GM21619 (cell line): ENCODE measurements at regions not wholly inside any gene's neighbourhood (a gene's known extent, or its start where the extent isn't known, plus 50 kb on each side); places are given as distances from the start of the nearest gene placed in this dataset.
"Not testable (repeated sequence)": the region's sequence is repeated elsewhere in the genome, so short reads cannot be mapped to it uniquely, and the experiment has no call there.

ENCODE experiments used
- ATAC-seq: cut with Tn5 transposase; IDR thresholded peaks from one replicate; pipeline ENCODE4 v1.9.1; 2021; ENCODE audit not compliant: unreplicated experiment

GRCh38 chr4:111115881-111116280 is 493.0 kb upstream of the PITX2 start:
- no peak for ATAC-seq

DNA sequence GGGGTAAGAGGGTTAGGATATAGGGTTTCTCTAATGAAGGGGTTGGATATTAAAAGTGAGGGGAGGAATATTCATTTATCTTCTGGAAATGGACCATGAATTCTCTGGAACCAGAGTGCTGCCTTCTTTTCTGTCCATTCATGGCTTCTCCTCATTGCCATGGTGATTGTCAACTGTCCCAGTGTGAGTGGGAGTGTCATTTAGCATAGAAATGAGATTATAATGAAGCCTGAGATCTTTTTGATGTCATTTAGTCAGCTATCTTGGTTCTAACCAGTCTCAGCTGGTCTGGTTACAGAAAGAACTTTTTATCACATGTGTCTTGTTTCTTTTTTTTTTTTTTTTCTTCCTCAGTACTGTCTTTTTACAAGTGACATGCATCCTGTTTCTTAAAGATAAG is 497.3 kb upstream of the PITX2 start:
- ATAC-seq = no peak

GRCh38 chr4:111126340-111126739 is 503.5 kb upstream of the PITX2 start:
- ATAC-seq = no peak

- ATAC-seq = no peak
These were observed 505.0 kb upstream of the PITX2 start for GRCh38 chr4:111127841-111128240.

GRCh38 chr4:111128327-111128726 is 505.4 kb upstream of the PITX2 start:
- ATAC-seq = no peak

GRCh38 chr4:111136438-111136837 is 513.6 kb upstream of the PITX2 start:
- ATAC-seq = no peak

DNA sequence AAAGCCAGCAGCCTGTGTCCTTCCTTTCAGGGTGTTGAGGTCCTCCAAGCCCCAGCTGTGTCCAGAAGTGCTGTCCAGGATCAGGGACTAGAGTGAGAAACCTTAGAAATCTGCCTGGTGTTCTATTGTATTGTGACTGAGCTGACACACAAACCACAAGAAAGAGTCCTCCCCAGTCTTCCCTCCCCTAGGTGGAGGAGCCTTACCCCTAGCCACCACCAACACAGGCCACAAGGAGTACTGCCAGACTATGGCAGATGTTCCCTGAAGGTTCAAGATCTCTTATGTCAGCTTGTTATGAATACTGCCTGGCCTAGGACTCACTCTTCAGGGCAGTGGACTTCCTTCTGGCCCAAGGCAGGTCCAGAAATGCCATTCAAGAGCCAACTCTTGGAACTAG is 514.1 kb upstream of the PITX2 start:
- no peak for ATAC-seq

DNA sequence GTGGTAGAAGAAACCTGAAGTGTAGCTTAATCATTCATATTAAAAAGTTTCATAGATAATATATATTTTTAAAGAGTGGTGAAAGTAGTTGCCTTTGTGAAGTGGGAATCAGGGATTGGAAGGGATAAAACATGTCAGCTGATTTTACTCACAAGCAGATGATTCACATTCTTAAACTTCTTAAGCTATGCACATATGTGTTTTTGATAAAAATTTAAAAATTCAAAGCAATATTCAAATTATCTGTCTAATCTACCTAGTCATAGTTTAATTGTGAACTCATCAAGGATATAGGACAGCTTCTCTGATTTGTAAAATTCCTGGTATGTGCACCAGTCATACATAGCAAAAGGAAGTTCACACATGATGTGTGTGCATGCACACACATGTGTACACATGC is 520.6 kb upstream of the PITX2 start:
- no peak for ATAC-seq

- ATAC-seq = no peak
These were observed 532.1 kb upstream of the PITX2 start for GRCh38 chr4:111154934-111155333.

DNA sequence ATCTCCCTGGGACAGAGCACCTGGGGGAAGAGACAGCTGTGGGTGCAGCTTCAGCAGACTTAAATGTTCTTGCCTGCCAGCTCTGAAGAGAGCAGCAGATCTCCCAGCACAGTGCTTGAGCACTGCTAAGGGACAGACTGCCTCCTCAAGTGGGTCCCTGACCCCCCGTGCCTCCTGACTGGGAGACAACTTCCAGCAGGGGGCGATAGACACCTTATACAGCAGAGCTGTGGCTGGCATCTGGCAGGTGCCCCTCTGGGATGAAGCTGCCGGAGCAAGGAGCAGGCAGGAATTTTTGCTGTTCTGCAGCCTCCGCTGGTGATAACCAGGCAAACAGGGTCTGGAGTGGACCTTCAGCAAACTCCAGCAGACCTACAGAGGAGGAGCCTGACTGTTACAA is 541.7 kb upstream of the PITX2 start:
- ATAC-seq = not testable (repeated sequence)

DNA sequence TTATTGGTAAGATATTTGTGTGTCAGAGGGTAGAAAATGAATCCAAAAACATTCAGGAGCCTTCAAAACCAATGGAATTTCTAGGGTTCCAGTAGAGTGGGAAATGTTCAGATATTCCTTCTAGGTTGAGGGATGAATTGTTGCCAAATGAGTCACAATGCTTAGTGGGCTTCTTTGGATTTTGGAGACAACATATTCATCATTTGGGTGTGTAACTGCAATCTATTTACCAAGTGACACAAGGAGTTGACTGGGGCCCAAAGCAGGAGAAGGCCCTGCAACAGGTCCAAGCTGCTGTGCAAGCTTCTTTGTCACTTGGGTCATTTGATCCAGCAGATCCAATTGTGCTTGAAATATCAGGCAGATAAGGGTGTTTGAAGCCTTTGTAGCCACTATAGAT is 551.5 kb upstream of the PITX2 start:
- no peak for ATAC-seq

- no peak for ATAC-seq
These were observed 555.4 kb upstream of the PITX2 start for GRCh38 chr4:111178231-111178630.

- no peak for ATAC-seq
These were observed 564.2 kb upstream of the PITX2 start for GRCh38 chr4:111187108-111187507.

DNA sequence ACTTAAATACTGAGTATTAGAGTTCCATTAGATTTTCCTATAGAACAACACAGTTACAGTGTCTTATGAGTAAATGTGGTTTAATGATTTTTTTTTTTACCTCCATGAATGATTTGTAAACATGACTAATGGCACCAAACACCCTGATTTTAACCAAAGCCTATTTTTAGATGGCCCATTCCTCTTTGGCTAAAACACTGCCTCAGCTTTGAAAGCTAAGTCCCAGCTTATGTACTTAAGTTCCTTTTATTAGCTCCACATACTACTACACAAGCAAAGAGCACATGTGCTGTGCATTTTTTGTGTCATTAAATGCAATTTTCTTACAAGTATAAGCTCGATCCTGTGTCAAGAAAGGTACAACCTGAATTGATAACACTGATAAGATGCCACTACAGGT is 575.6 kb upstream of the PITX2 start:
- no peak for ATAC-seq

GRCh38 chr4:111204797-111205196 is 581.9 kb upstream of the PITX2 start:
- no peak for ATAC-seq

DNA sequence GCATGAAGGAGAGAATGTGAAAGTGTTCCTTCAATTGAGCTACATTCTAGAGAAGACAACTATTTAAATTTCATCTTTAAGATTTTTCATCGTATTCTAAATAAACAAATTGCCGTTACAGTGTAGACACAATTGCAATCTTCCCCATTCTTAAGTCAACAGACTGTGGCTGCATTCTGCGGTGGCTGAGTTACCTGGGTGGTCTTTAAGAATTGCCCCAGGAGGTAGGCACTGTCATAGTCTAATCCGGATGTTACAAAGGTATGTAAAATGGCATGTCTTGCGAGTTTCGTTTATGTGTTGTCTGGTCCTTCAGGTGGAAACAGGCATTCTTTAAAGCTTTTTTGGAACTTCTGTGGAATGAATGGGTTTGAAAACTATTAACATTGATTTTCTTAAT is 586.1 kb upstream of the PITX2 start:
- ATAC-seq = no peak

- ATAC-seq = no peak
These were observed 586.8 kb upstream of the PITX2 start for GRCh38 chr4:111209706-111210105.

DNA sequence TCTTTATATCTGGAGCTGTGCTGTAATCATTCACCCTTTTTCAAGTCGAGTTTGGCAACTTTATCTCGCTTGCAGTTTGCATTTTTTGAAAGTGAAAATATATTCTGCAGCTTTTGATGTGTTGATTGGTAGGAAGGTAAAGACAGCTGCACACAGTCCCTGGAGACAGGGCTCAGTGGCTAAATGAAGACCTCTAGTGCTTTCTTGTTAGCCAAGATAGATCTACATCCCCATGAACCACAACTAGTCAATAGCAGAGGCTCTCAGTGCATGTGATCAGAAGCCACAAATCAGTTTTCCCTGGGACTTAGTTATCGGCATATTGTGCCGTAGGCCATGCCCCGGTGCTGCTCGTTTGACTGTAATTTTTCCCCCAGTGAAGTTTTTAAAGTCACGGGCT is 587.7 kb upstream of the PITX2 start:
- ATAC-seq = no peak

DNA sequence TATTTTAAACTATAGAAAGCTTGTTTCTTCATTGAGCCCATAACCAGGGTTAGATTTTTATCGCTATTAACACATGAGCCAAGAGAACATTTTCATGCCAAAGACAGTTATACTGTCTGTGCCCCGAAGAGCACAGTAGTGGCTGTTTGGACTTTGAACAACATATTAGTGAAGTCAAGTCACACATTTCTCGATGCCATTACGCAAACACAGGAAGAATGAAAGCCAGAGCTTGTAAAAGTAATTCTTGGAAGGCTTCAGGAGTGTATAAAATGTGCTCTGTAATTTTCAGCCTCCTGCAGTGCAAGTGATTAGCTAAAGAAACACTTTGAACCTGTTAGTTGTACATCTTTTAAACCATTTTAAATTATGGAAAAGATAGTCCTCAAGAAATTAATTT is 590.7 kb upstream of the PITX2 start:
- ATAC-seq = no peak

DNA sequence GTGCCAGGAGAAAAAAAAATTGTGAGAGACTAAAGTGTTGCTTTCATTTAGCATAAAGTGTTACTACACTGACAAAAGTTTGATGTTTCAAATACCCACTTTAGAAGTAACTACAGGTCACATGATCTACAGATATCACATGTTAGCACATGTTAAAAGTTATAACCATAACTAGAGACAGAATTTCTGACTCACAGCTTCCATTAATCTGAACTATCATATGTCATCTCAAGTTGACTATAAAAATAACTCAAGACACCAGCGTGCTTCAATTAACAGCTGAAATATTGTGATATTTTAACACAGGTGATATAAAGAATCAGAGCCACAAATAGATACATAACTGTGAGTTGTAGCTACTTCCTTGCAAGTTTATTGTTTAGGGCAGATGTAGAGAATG is 591.5 kb upstream of the PITX2 start:
- ATAC-seq = no peak

DNA sequence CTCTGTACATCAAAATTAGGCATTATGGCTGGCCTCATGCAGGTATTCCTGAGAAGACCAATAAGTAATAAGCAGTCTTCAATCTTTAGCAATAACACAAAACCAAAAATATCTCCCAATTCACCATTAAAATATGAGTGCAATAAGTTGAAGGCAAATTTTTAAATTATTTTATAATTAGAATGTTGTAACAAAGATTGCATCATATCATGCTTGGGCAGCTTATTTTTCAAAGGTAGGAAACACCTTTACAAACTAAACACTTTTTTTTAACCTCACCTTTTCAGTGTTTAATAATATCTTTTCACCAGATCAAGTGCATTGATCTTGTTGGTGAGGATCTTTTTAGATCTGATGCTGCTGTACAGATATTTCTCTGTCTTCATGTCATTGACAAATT is 592.9 kb upstream of the PITX2 start:
- no peak for ATAC-seq

DNA sequence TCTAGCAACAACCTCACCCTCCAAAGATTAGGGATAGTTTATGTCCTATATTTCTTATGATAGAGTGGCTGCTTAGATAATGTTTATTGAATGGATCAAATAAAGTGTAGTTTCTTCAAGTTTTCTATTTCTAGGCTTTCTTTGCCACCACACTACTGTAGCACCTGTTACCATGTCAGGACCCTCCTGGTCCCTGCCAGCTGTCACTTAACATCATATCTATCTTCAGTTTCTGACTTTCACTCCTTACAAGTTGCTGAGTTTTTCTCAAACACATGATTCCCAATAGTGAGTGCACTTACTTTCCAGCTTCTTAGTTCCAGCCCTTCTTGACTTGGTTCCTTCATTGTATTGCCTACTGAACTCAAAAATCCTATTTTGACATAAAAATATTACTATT is 593.9 kb upstream of the PITX2 start:
- ATAC-seq = no peak

DNA sequence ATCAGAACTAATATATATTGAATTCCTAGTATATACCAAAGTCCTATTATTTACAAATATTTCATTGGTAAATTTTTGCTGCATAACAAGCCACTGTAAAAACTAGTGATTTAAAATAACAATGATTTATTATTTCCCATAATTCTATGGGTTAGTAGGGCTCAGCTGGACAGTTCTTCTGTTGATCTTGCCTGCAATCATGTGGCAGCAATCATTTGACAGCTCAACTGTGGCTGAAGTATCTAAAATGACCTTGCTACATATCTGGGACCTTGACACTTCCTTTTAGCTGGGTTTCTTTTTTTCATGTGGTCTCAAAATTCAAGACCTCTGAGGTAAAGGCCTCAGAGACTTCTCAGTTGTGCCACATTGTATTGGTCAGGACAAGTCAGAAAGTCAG is 598.5 kb upstream of the PITX2 start:
- ATAC-seq = no peak

GRCh38 chr4:111228396-111228795 is 605.5 kb upstream of the PITX2 start:
- ATAC-seq = no peak
